SKM-1 (cell line): ENCODE measurements at regions not wholly inside any gene's neighbourhood (a gene's known extent, or its start where the extent isn't known, plus 50 kb on each side); places are given as distances from the start of the nearest gene placed in this dataset.
"Not testable (repeated sequence)": the region's sequence is repeated elsewhere in the genome, so short reads cannot be mapped to it uniquely, and the experiment has no call there.

Source experiments
- DNase-seq: peaks from one replicate; lab custom pipeline; 2025; ENCODE audit not compliant: unreplicated experiment; lab: John Stamatoyannopoulos, UW

- DNase-seq: no peak
Measured at GRCh38 chr7:55299273-55299967, 65.7 kb upstream of the LANCL2 start.

- no peak for DNase-seq
Measured at GRCh38 chr7:55303220-55303619, 61.9 kb upstream of the LANCL2 start.

GRCh38 chr7:55304018-55304762 lies 60.9 kb upstream of the LANCL2 start:
- DNase-seq: no peak

GRCh38 chr7:55305135-55305534 lies 60.0 kb upstream of the LANCL2 start:
- DNase-seq: no peak

DNA sequence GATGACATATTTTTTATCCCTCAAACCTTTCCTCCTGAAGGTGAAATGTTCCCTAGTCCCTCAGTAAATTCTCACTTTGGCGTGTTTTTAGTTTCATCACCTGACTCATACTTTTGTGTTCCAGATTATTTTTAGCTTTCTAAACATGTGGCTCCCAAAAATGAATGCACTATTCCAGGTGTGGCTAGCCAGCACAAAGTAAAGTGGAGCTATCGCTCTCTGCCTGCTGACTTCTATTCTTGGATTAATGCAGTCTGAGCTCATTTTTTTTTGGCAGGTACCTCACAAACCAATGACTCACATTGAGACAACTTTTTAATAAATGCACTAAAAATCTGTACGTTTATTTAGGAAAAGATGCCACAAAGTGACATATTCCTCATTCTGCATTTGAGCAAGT lies 58.8 kb upstream of the LANCL2 start:
- DNase-seq: no peak

- DNase-seq: no peak
Measured at GRCh38 chr7:55307123-55307916, 57.8 kb upstream of the LANCL2 start.

GRCh38 chr7:55308186-55308929 lies 56.8 kb upstream of the LANCL2 start:
- no peak for DNase-seq

DNA sequence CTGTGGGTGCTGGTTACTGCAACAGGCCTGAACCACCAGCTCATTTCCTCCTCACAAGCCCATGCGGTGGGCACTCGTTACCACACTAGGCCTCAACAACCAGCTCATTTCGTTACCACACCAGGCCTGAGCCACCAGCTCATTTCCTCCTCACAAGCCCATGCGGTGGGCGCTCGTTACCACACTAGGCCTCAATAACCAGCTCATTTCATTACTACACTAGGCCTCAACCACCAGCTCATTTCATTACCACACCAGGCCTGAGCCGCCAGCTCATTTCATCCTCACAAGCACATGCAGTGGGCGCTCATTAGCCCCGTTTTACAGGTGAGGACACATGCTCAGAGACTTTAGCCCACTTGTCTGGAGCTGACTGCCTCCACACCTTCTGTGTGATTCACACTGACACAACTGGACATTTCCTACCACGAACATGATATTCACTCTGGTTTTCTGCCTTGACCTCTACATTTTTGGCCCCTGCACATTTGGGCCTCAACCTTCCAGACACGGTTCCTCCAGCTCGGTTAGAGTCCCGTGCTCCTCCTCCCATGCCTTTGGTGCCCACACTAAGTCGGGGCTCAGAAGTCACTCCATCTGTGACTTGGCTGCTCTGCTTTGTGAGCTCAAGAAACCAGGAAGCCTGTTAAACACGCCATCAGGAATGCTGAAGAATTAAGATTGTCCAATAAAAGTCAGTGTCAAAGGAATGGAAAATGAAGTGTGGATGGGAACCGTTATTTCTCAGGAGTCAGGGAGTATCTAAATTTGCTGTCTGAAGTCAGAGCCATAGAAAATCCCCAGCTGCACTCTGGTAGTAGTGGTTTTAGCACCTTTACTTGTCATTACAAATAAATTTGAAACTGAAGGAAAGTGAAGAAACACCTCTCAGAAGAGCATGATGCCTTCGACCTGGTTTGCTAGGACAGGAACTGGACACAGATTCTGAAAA lies 55.8 kb upstream of the LANCL2 start:
- DNase-seq: no peak

GRCh38 chr7:55310287-55311025 lies 54.7 kb upstream of the LANCL2 start:
- DNase-seq: no peak

DNA sequence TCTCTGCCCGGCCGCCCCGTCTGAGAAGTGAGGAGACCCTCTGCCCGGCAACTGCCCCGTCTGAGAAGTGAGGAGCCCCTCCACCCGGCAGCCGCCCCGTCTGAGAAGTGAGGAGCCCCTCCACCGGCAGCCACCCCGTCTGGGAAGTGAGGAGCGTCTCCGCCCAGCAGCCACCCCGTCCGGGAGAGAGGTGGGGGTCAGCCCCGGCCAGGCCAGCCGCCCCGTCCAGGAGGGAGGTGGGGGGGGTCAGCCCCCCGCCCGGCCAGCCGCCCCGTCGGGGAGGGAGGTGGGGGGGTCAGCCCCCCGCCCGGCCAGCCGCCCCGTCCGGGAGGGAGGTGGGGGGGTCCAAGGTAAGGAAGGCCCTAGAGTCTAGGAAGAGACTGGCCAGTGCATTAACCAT lies 53.2 kb upstream of the LANCL2 start:
- DNase-seq: not testable (repeated sequence)

DNA sequence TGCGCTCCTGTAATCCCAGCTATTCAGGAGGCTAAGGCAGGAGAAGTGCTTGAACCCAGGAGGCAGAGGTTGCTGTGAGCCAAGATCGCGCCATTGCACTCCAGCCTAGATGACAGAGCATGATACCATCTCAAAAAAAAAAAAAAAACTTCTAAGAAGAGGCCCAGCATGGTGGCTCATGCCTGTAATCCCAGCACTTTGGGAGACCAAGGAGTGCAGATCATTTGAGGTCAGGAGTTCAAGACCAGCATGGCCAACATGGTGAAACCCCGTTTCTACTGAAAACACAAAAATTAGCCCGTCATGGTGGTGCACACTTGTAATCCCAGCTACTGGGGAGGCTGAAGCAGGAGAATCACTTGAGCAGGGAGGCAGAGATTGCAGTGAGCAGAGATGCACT lies 51.5 kb upstream of the LANCL2 start:
- not testable (repeated sequence) for DNase-seq

GRCh38 chr7:55314967-55315366 lies 50.2 kb upstream of the LANCL2 start:
- DNase-seq: no peak
